ENCODE measurements at regions not wholly inside any gene's neighbourhood (a gene's known extent, or its start where the extent isn't known, plus 50 kb on each side); places are given as distances from the start of the nearest gene placed in this dataset.

DNA sequence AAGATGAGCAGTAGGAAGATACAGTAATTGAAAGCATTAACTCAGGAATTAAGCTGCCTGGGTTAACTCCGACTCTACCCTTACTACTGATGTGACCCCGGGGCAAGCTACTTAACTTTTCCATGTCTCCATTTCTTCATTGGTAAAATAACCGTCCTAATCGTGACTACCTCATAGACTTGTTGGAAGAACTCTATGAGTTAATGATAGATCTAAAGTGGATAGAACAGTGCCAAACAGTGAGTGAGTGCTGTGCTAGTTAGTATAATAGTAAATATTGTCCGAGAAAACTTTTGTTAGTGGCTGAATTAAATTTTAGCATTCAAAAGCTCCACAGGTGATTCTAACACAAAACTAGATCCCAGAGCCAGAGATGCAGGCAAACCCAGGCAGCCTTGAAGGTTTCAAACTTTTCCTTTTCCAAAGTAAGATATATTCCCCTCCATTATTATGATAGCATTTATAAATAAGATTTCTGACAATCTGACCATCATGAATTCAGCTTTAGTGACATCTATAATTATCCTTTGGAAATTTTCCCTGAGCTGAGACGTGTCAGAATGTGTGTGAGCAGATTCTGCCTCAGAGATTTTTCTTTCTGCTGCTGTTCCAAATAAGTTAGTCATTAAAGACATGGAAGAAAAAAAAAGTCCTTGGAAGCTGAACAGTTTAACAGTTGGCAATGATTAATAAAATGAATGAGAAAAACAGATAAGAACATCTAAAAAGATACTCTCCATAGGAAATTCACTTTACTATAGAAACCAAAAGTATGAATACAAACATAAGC, 369.5 kb downstream of the PRELID2 start:
- Histone ChIP-seq H3K9me3 (no peaks in the 10 kb centered on the region), H3K4me3 (ENCODE audit: low read depth, low read length) (no peak overlapping the region), H3K27me3 (replicated peaks; ENCODE audit: control insufficient read depth, insufficient read depth, low read length) (no peaks in the 10 kb centered on the region), H3K36me3 (ENCODE audit: control insufficient read depth, insufficient read depth, low read length) (no peaks in the 10 kb centered on the region), H3K4me1 (no peaks in the 10 kb centered on the region)
- no peaks in the 10 kb centered on the region for H3K4me1 Mint-ChIP-seq (ENCODE audit: low read depth, unreplicated experiment)
- TF ChIP-seq, protein P1, sequence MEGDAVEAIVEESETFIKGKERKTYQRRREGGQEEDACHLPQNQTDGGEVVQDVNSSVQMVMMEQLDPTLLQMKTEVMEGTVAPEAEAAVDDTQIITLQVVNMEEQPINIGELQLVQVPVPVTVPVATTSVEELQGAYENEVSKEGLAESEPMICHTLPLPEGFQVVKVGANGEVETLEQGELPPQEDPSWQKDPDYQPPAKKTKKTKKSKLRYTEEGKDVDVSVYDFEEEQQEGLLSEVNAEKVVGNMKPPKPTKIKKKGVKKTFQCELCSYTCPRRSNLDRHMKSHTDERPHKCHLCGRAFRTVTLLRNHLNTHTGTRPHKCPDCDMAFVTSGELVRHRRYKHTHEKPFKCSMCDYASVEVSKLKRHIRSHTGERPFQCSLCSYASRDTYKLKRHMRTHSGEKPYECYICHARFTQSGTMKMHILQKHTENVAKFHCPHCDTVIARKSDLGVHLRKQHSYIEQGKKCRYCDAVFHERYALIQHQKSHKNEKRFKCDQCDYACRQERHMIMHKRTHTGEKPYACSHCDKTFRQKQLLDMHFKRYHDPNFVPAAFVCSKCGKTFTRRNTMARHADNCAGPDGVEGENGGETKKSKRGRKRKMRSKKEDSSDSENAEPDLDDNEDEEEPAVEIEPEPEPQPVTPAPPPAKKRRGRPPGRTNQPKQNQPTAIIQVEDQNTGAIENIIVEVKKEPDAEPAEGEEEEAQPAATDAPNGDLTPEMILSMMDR (IDR thresholded peaks at IDR 0.05; ENCODE audit: insufficient read depth in 1 of 2, low read depth in 1 of 2, low read length in 1 of 2, severe bottlenecking in 1 of 2, unreplicated experiment in 1 of 2), result no peak
- H3K27ac Mint-ChIP-seq (ENCODE audit: unreplicated experiment), result no peak overlapping the region
- CTCF ChIA-PET, result no interaction called here
- intact Hi-C loops (cut with micrococcal nuclease; ENCODE audit: unreplicated experiment), result no loop called here
- no peak for DNase-seq
- no peak overlapping the region for H3K4me3 Mint-ChIP-seq (ENCODE audit: unreplicated experiment)
- H3K36me3 Mint-ChIP-seq (ENCODE audit: insufficient read depth, unreplicated experiment), result no peaks in the 10 kb centered on the region
- H3K9me3 Mint-ChIP-seq (ENCODE audit: unreplicated experiment), result no peaks in the 10 kb centered on the region
- no TSS peak for BruUV-seq (replicated peaks)
- POLR2A ChIA-PET, result no interaction called here
- H3K27me3 Mint-ChIP-seq (ENCODE audit: insufficient read depth, unreplicated experiment), result no peaks in the 10 kb centered on the region

DNA sequence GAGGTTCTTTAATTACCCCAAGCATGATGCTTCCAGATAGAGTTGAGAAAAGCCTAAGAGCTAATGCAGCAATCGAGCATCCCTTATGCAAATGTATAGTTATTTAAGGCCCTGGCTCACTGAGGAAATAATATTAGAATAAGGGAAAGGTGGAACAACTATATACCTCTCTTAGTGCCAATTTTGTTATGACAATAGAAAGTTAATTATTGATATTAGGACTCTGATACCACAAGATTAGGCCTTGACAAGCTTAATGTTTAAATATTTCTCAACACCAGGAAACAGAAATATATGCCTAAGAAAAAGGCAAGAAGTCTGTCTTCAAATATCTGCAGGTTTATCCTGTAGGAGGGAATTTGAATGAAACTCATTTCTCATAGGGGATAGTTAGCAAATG, 371.0 kb downstream of the PRELID2 start:
- TF ChIP-seq, protein P1 (IDR thresholded peaks at IDR 0.05; ENCODE audit: insufficient read depth in 1 of 2, low read depth in 1 of 2, low read length in 1 of 2, severe bottlenecking in 1 of 2, unreplicated experiment in 1 of 2), result no peak
- CTCF ChIA-PET, result no interaction called here
- H3K9me3 Mint-ChIP-seq (ENCODE audit: unreplicated experiment), result no peaks in the 10 kb centered on the region
- H3K4me3 Mint-ChIP-seq (ENCODE audit: unreplicated experiment), result no peak overlapping the region
- H3K4me1 Mint-ChIP-seq (ENCODE audit: low read depth, unreplicated experiment), result no peaks in the 10 kb centered on the region
- no peak overlapping the region for H3K27ac Mint-ChIP-seq (ENCODE audit: unreplicated experiment)
- no peak for DNase-seq
- no peak overlapping the region for H3K4me3 ChIP-seq (ENCODE audit: low read depth, low read length)
- no peaks in the 10 kb centered on the region for H3K36me3 ChIP-seq (ENCODE audit: control insufficient read depth, insufficient read depth, low read length)
- POLR2A ChIA-PET, result no interaction called here
- no peaks in the 10 kb centered on the region for H3K9me3 ChIP-seq
- no TSS peak for BruUV-seq (replicated peaks)
- H3K27me3 Mint-ChIP-seq (ENCODE audit: insufficient read depth, unreplicated experiment), result no peaks in the 10 kb centered on the region
- H3K27me3 ChIP-seq (replicated peaks; ENCODE audit: control insufficient read depth, insufficient read depth, low read length), result no peaks in the 10 kb centered on the region
- H3K4me1 ChIP-seq, result no peaks in the 10 kb centered on the region
- no peaks in the 10 kb centered on the region for H3K36me3 Mint-ChIP-seq (ENCODE audit: insufficient read depth, unreplicated experiment)
- intact Hi-C loops (cut with micrococcal nuclease; ENCODE audit: unreplicated experiment), result no loop called here

- H3K4me3 ChIP-seq (ENCODE audit: low read depth, low read length), result no peak overlapping the region
- POLR2A ChIA-PET, result no interaction called here
- H3K9me3 Mint-ChIP-seq (ENCODE audit: unreplicated experiment), result no peaks in the 10 kb centered on the region
- TF ChIP-seq, protein P1 (IDR thresholded peaks at IDR 0.05; ENCODE audit: insufficient read depth in 1 of 2, low read depth in 1 of 2, low read length in 1 of 2, severe bottlenecking in 1 of 2, unreplicated experiment in 1 of 2), result no peak
- no peaks in the 10 kb centered on the region for H3K4me1 ChIP-seq
- H3K36me3 Mint-ChIP-seq (ENCODE audit: insufficient read depth, unreplicated experiment), result no peaks in the 10 kb centered on the region
- no peaks in the 10 kb centered on the region for H3K27me3 ChIP-seq (replicated peaks; ENCODE audit: control insufficient read depth, insufficient read depth, low read length)
- H3K4me3 Mint-ChIP-seq (ENCODE audit: unreplicated experiment), result no peak overlapping the region
- no TSS peak for BruUV-seq (replicated peaks)
- no peaks in the 10 kb centered on the region for H3K27me3 Mint-ChIP-seq (ENCODE audit: insufficient read depth, unreplicated experiment)
- CTCF ChIA-PET, result no interaction called here
- intact Hi-C loops (cut with micrococcal nuclease; ENCODE audit: unreplicated experiment), result no loop called here
- no peak overlapping the region for H3K27ac Mint-ChIP-seq (ENCODE audit: unreplicated experiment)
- no peaks in the 10 kb centered on the region for H3K36me3 ChIP-seq (ENCODE audit: control insufficient read depth, insufficient read depth, low read length)
- no peaks in the 10 kb centered on the region for H3K9me3 ChIP-seq
- no peak for DNase-seq
- no peaks in the 10 kb centered on the region for H3K4me1 Mint-ChIP-seq (ENCODE audit: low read depth, unreplicated experiment)
These were observed 371.5 kb downstream of the PRELID2 start for GRCh38 chr5:145463634-145464033.
